Lower leg skin (tissue), 3 donors: ENCODE measurements at regions not wholly inside any gene's neighbourhood (a gene's known extent, or its start where the extent isn't known, plus 50 kb on each side); places are given as distances from the start of the nearest gene placed in this dataset.
"Not testable (repeated sequence)": the region's sequence is repeated elsewhere in the genome, so short reads cannot be mapped to it uniquely, and the experiment has no call there.

Experiments
- CTCF ChIP-seq, 3 donors: fragments of 450-650 bp; IDR thresholded peaks; one replicate each; pipeline ENCODE4 v1.5.1; 2016; ENCODE audit warnings: antibody characterized with exemption in 3 of 3, mild to moderate bottlenecking in 3 of 3, moderate library complexity in 2 of 3
- POLR2A ChIP-seq, 2 donors: fragments of 450-650 bp; IDR thresholded peaks; one replicate each; pipeline ENCODE4 v1.6.1; 2016 to 2017; ENCODE audit warnings: antibody characterized with exemption in 2 of 2, mild to moderate bottlenecking in 1 of 2, moderate library complexity in 1 of 2

GRCh38 chr9:41838953-41839352 is 290.3 kb downstream of the CNTNAP3B start:
- not testable (repeated sequence) for TF ChIP-seq CTCF, POLR2A (IDR thresholded peaks at IDR 0.05)
